Smooth muscle cell (in vitro differentiated cells): ENCODE measurements at regions not wholly inside any gene's neighbourhood (a gene's known extent, or its start where the extent isn't known, plus 50 kb on each side); places are given as distances from the start of the nearest gene placed in this dataset.

Experiments
- DNase-seq: peaks from one replicate; lab custom pipeline; 2025; ENCODE audit not compliant: unreplicated experiment; lab: John Stamatoyannopoulos, UW
- H2AFZ ChIP-seq: fragments of 200-600 bp; sonication (generic); 2 replicates; pipeline ENCODE4 v1.6.0; 2016; ENCODE audit warnings: antibody characterized with exemption, low read depth, mild to moderate bottlenecking
- H3F3A ChIP-seq: fragments of 200-600 bp; sonication (generic); 2 replicates; pipeline ENCODE4 v1.6.0; 2017; ENCODE audit warnings: antibody characterized with exemption, low read depth
- H3K27ac ChIP-seq: fragments of 200-600 bp; sonication (generic); 2 replicates; pipeline ENCODE4 v1.5.1; 2016; ENCODE audit warnings: low read depth, mild to moderate bottlenecking
- H3K27me3 ChIP-seq: fragments of 200-600 bp; sonication (generic); 2 replicates; pipeline ENCODE4 v1.6.1; 2016; ENCODE audit warnings: low read depth, mild to moderate bottlenecking
- H3K36me3 ChIP-seq: fragments of 200-600 bp; sonication (generic); 2 replicates; pipeline ENCODE4 v1.5.1; 2016; ENCODE audit warnings: low read depth
- H3K4me1 ChIP-seq: fragments of 200-600 bp; sonication (generic); 2 replicates; pipeline ENCODE4 v1.5.1; 2016; ENCODE audit warnings: low read depth
- H3K4me2 ChIP-seq: fragments of 200-600 bp; sonication (generic); 2 replicates; pipeline ENCODE4 v1.6.0; 2016; ENCODE audit warnings: mild to moderate bottlenecking
- H3K4me3 ChIP-seq: fragments of 200-600 bp; sonication (generic); 2 replicates; pipeline ENCODE4 v1.5.1; 2016; ENCODE audit warnings: mild to moderate bottlenecking
- H3K79me2 ChIP-seq: fragments of 200-600 bp; sonication (generic); 2 replicates; pipeline ENCODE4 v1.6.0; 2016; ENCODE audit warnings: low read depth, mild to moderate bottlenecking
- H3K9ac ChIP-seq: fragments of 200-600 bp; sonication (generic); 2 replicates; pipeline ENCODE4 v1.6.0; 2016; ENCODE audit warnings: low read depth
- H3K9me3 ChIP-seq: fragments of 200-600 bp; sonication (generic); replicated peaks from 2 replicates; pipeline ENCODE4 v1.5.1; 2016; ENCODE audit warnings: low read depth
- H4K20me1 ChIP-seq: fragments of 200-600 bp; sonication (generic); 2 replicates; pipeline ENCODE4 v1.6.0; 2016; ENCODE audit warnings: low read depth
- WGBS: methylation state at CpG from one replicate; pipeline ENCODE4 v1.1.7; 2016; ENCODE audit warnings: low lambda C conversion rate; 5-methylcytosine and 5-hydroxymethylcytosine counted together
- TF ChIP-seq, protein P1 (sequence below): fragments of 200-600 bp; sonication (generic); IDR thresholded peaks from 2 replicates; pipeline ENCODE4 v1.5.1; 2017; ENCODE audit warnings: borderline replicate concordance, mild to moderate bottlenecking, antibody characterized with exemption; ENCODE audit not compliant: insufficient read depth, poor library complexity, severe bottlenecking

DNA sequence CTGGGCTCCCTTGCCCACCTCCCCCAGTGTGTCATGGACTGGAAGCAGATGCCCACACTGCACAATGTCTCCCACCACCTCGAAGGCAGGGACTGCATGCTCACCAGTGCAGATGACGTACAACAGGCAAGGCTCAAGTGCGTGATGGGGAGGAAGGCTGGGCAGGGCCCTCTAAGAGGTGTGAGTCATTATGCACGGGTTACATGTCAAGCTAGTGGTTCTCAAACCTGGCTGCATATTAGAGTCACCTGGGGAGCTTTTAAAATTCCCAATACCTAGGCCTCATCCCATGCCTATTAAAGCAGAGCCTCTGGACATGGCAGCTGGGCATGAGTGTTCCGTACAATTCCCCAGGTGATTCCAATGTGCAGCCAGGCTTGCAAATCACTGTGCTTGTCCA, 137.9 kb upstream of the NGF start:
- Histone ChIP-seq H3K36me3 (no peaks in the 10 kb centered on the region), H3F3A (no peaks in the 10 kb centered on the region), H3K4me2 (no peak overlapping the region), H2AFZ (no peak overlapping the region), H3K9ac (no peak overlapping the region), H3K4me1 (no peaks in the 10 kb centered on the region), H4K20me1 (no peaks in the 10 kb centered on the region), H3K27me3 (no peaks in the 10 kb centered on the region), H3K79me2 (no peaks in the 10 kb centered on the region), H3K27ac (no peak overlapping the region), H3K9me3 (no peaks in the 10 kb centered on the region), H3K4me3 (no peak overlapping the region)
- WGBS, result 64% methylated on average over 5 of the region's 5 CpGs
- TF ChIP-seq, protein P1, sequence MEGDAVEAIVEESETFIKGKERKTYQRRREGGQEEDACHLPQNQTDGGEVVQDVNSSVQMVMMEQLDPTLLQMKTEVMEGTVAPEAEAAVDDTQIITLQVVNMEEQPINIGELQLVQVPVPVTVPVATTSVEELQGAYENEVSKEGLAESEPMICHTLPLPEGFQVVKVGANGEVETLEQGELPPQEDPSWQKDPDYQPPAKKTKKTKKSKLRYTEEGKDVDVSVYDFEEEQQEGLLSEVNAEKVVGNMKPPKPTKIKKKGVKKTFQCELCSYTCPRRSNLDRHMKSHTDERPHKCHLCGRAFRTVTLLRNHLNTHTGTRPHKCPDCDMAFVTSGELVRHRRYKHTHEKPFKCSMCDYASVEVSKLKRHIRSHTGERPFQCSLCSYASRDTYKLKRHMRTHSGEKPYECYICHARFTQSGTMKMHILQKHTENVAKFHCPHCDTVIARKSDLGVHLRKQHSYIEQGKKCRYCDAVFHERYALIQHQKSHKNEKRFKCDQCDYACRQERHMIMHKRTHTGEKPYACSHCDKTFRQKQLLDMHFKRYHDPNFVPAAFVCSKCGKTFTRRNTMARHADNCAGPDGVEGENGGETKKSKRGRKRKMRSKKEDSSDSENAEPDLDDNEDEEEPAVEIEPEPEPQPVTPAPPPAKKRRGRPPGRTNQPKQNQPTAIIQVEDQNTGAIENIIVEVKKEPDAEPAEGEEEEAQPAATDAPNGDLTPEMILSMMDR, result no peak
- no peak for DNase-seq

DNA sequence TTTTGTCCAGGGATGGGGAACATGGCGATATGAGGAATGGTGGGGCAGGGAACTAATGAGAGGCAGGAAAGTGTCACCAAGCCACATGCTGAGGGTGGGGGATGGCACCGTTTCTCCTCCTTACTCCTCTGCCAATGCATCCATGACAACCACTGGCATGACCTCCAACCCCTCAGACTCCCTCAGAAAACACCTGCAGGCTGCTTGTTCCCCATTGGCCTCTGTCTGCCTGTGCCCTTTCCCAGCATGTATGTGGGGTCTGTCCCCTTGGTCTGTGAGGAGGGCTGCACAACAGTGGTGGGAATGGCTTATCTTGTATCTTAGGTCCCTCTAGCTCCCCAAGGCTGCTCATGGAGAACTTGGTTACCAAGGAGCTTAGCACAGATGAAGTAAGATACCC, 137.2 kb upstream of the NGF start:
- Histone ChIP-seq H4K20me1 (no peaks in the 10 kb centered on the region), H3K4me3 (no peak overlapping the region), H3K9me3 (no peaks in the 10 kb centered on the region), H3K79me2 (no peaks in the 10 kb centered on the region), H3K4me2 (no peak overlapping the region), H3K27ac (no peak overlapping the region), H3K36me3 (no peaks in the 10 kb centered on the region), H3K9ac (no peak overlapping the region), H3F3A (no peaks in the 10 kb centered on the region), H3K27me3 (no peaks in the 10 kb centered on the region), H3K4me1 (no peaks in the 10 kb centered on the region), H2AFZ (no peak overlapping the region)
- DNase-seq, result no peak
- WGBS, result 100% methylated on average over 2 of the region's 2 CpGs
- TF ChIP-seq, protein P1, result no peak

DNA sequence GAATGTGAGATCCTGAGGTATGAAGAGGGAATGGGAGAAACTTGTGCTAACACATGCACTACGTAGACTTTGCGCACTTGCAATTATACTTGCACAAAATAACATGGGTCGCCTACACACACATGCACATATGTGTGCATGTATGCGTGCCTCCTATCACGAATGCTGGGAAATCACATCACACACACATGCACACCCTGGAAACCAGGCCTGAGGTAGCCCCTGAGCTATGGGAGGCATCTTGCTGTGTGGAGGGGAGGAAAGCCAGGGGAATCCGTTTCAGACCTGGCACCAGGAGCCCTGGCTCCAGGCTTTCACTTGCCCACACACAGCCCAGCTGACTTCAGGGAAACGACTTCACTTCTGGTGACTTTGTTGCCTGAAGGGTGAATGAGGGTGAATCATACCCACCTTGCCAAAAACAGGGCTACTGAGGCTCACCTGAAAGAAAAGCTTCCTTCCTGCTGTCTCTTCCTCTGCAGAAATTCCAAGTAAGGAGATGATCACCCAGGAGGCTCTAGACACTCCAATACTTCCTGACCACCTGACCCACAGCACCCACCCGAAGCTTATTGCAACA, 136.0 kb upstream of the NGF start:
- DNase-seq, result no peak
- WGBS, result 77% methylated on average over 8 of the region's 8 CpGs
- no peak overlapping the region for H3K4me2 ChIP-seq

More for the DNA sequence above, 136.0 kb upstream of the NGF start:
- Histone ChIP-seq H3K79me2 (no peaks in the 10 kb centered on the region), H3K27me3 (no peaks in the 10 kb centered on the region), H3K36me3 (no peaks in the 10 kb centered on the region), H3K4me1 (no peaks in the 10 kb centered on the region), H4K20me1 (no peaks in the 10 kb centered on the region), H2AFZ (no peak overlapping the region), H3K9me3 (no peaks in the 10 kb centered on the region), H3K27ac (no peak overlapping the region), H3K4me3 (no peak overlapping the region), H3K9ac (no peak overlapping the region), H3F3A (no peaks in the 10 kb centered on the region)
- TF ChIP-seq, protein P1, result no peak
